HepG2 (cell line): ENCODE measurements at regions not wholly inside any gene's neighbourhood (a gene's known extent, or its start where the extent isn't known, plus 50 kb on each side); places are given as distances from the start of the nearest gene placed in this dataset.

ENCODE experiments used
- ATAC-seq: fragments of 200-7000 bp; cut with Tn5 transposase; 3 replicates; pipeline ENCODE4 v1.9.1; 2020; ENCODE audit warnings: mild to moderate bottlenecking, moderate library complexity
- BruUV-seq: library from RNA; stranded (reverse); fragments of 400-500 nt; replicated peaks from 2 replicates; lab custom pipeline; 2021; lab: Mats Ljungman, UMichigan
- CTCF ChIA-PET: fragments of 300-600 bp; formaldehyde crosslinking; extraction: SDS; loops from one replicate; lab custom pipeline; 2021; ENCODE audit warnings: low total read pairs, inconsistent platforms, low intra/inter-chr PET ratio; lab: Yijun Ruan, JAX
- POLR2A ChIA-PET: fragments of 350-600 bp; sonication (Branson Sonifier 250); formaldehyde crosslinking; loops from one replicate; lab custom pipeline; 2020; ENCODE audit warnings: antibody characterized with exemption, inconsistent platforms; lab: Yijun Ruan, JAX
- DNase-seq: peaks from one replicate; pipeline ENCODE4 v3.0.0-alpha.2; 2015; ENCODE audit warnings: low spot score
- FAIRE-seq: peaks from 3 replicates; lab custom pipeline; 2011; peaks lifted over from hg19 to GRCh38; lab: Jason Lieb, UNC
- H2AFZ ChIP-seq: one replicate; pipeline ENCODE4 v1.6.1; 2011; ENCODE audit warnings: low read length, inconsistent platforms
- H3K27ac ChIP-seq: fragments of 300-600 bp; 3 replicates; pipeline ENCODE4 v1.8.0; 2011; ENCODE audit warnings: mixed run types, mild to moderate bottlenecking, mixed read lengths, low read length, inconsistent platforms; ENCODE audit not compliant: insufficient read depth; ENCODE audit errors: extremely low read length
- H3K27me3 ChIP-seq, 2 experiments: fragments of 200-600 bp in 1 of 2; 2 replicates in 1 of 2; 3 replicates in 1 of 2; pipeline versions ENCODE4 v1.6.0 to v1.8.0; 2011; ENCODE audit warnings: low read length in 2 of 2, mild to moderate bottlenecking in 2 of 2, moderate library complexity in 2 of 2, inconsistent platforms in 1 of 2; ENCODE audit not compliant: insufficient read depth in 2 of 2, control insufficient read depth in 1 of 2
- H3K36me3 ChIP-seq, 2 experiments: fragments of 200-600 bp in 1 of 2; replicated peaks in 1 of 2; 2 replicates in 1 of 2; 3 replicates in 1 of 2; pipeline versions ENCODE4 v1.5.1 to v1.8.0; 2011; ENCODE audit warnings: low read length in 2 of 2, inconsistent platforms in 1 of 2; ENCODE audit not compliant: insufficient read depth in 2 of 2, control insufficient read depth in 1 of 2
- H3K4me1 ChIP-seq: 2 replicates; pipeline ENCODE4 v1.5.1; 2012; ENCODE audit warnings: low read length, inconsistent platforms; ENCODE audit not compliant: insufficient read depth
- H3K4me2 ChIP-seq: 2 replicates; pipeline ENCODE4 v1.6.0; 2011; ENCODE audit warnings: low read depth, low read length, inconsistent platforms
- H3K4me3 ChIP-seq, 3 experiments: fragments of 200-600 bp in 1 of 3; sonication (generic), shearing (Covaris generic) in 1 of 3; replicated peaks in 1 of 3; 2 replicates each; pipeline ENCODE4 v1.5.1; 2011 to 2016; ENCODE audit warnings: low read length in 3 of 3, inconsistent platforms in 2 of 3, low read depth in 2 of 3, mild to moderate bottlenecking in 2 of 3, control low read depth in 1 of 3, mixed read lengths in 1 of 3; ENCODE audit not compliant: insufficient read depth in 1 of 3
- H3K79me2 ChIP-seq: one replicate; pipeline ENCODE4 v1.6.1; 2011; ENCODE audit warnings: low read length, inconsistent platforms; ENCODE audit not compliant: insufficient read depth
- H3K9ac ChIP-seq: 2 replicates; pipeline ENCODE4 v1.6.0; 2011; ENCODE audit warnings: mild to moderate bottlenecking, low read depth, low read length, inconsistent platforms; ENCODE audit not compliant: insufficient read depth
- H3K9me3 ChIP-seq: 2 replicates; pipeline ENCODE4 v1.5.1; 2012; ENCODE audit warnings: mild to moderate bottlenecking, low read length
- H4K20me1 ChIP-seq: 2 replicates; pipeline ENCODE4 v1.6.0; 2011; ENCODE audit warnings: inconsistent platforms, mild to moderate bottlenecking, low read length, moderate library complexity; ENCODE audit not compliant: insufficient read depth
- ARHGAP35 ChIP-seq: sonication (generic); formaldehyde crosslinking; IDR thresholded peaks from 2 replicates; pipeline ENCODE4 v1.9.0; 2022; ENCODE audit warnings: mild to moderate bottlenecking, inconsistent platforms, moderate library complexity, missing genetic modification reagents, borderline replicate concordance
- MTF1 ChIP-seq: sonication (generic); formaldehyde crosslinking; IDR thresholded peaks from 2 replicates; pipeline ENCODE4 v1.5.0; 2020; ENCODE audit warnings: missing genetic modification reagents
- NRL ChIP-seq: sonication (generic); formaldehyde crosslinking; IDR thresholded peaks from 2 replicates; pipeline ENCODE4 v1.5.0; 2020; ENCODE audit warnings: missing genetic modification reagents, mild to moderate bottlenecking, moderate library complexity, borderline replicate concordance
- SAFB2 ChIP-seq: sonication (generic); formaldehyde crosslinking; IDR thresholded peaks from 2 replicates; pipeline ENCODE4 v1.5.1; 2020; ENCODE audit warnings: missing genetic modification reagents, low read depth, mild to moderate bottlenecking, borderline replicate concordance
- THAP11 ChIP-seq: IDR thresholded peaks from 2 replicates; pipeline ENCODE4 v1.6.1; 2016; ENCODE audit warnings: missing biosample characterization, missing genetic modification reagents
- ZNF20 ChIP-seq: sonication (generic); formaldehyde crosslinking; IDR thresholded peaks from 2 replicates; pipeline ENCODE4 v1.4.0; 2020; ENCODE audit warnings: mild to moderate bottlenecking, moderate library complexity, missing genetic modification reagents
- ZNF382 ChIP-seq: sonication (generic); formaldehyde crosslinking; IDR thresholded peaks from 2 replicates; pipeline ENCODE4 v1.5.0; 2020; ENCODE audit warnings: missing genetic modification reagents, mild to moderate bottlenecking, borderline replicate concordance
- WGBS: methylation state at CpG from one replicate; pipeline ENCODE4 v1.1.6; 2017; ENCODE audit warnings: low lambda C conversion rate; 5-methylcytosine and 5-hydroxymethylcytosine counted together
- in situ Hi-C: cut with HindIII; loops from 2 replicates; pipeline ENCODE4 v1.10.0; 2017; ENCODE audit warnings: low pct_unique_long_range_greater_than_20kb; ENCODE audit not compliant: extremely low pct_ligation_motif_present
- intact Hi-C: fragments of 100-400 bp; cut with micrococcal nuclease; formaldehyde crosslinking; loops from one replicate; pipeline ENCODE4 v1.10.0; 2022; ENCODE audit not compliant: unreplicated experiment
- TF ChIP-seq, protein P1 (sequence below): sonication (generic); formaldehyde crosslinking; IDR thresholded peaks from 2 replicates; pipeline ENCODE4 v1.4.0; 2020; ENCODE audit warnings: missing genetic modification reagents
- TF ChIP-seq, protein P2 (sequence below): sonication (generic); formaldehyde crosslinking; IDR thresholded peaks from 2 replicates; pipeline ENCODE4 v1.8.0; 2023; ENCODE audit warnings: mild to moderate bottlenecking, missing genetic modification reagents
- TF ChIP-seq, protein P3 (sequence below): IDR thresholded peaks from 2 replicates; pipeline ENCODE4 v1.6.1; 2016; ENCODE audit warnings: low read depth, missing genetic modification reagents, missing compliant biosample characterization

DNA sequence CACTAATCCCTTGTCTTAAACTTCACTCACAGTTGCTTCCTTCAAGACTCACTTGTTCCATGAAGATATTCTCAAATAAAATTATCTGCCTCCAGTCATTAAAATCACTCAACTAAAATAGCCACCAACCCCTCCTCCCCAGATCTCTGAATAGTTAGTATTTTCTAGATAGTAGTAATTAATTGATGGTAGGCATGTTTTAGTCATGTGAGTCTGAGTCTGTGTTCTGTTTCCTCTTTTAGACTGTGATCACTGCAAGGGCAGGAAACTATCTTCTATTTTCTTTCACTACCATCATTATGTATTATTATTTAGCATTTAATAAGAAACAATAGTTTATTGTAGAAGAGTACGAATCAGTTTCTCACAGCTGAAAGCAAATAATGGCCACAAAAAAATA lies 1080.5 kb downstream of the IGSF11 start:
- POLR2A ChIA-PET: no interaction called here
- TF ChIP-seq ZNF382 (CRISPR knock-in tag) (no peak), NRL (CRISPR knock-in tag) (no peak), THAP11 (no peak), MTF1 (CRISPR knock-in tag) (no peak), ZNF20 (CRISPR knock-in tag) (no peak), ARHGAP35 (no peak), SAFB2 (CRISPR knock-in tag) (no peak)
- TF ChIP-seq, protein P1, sequence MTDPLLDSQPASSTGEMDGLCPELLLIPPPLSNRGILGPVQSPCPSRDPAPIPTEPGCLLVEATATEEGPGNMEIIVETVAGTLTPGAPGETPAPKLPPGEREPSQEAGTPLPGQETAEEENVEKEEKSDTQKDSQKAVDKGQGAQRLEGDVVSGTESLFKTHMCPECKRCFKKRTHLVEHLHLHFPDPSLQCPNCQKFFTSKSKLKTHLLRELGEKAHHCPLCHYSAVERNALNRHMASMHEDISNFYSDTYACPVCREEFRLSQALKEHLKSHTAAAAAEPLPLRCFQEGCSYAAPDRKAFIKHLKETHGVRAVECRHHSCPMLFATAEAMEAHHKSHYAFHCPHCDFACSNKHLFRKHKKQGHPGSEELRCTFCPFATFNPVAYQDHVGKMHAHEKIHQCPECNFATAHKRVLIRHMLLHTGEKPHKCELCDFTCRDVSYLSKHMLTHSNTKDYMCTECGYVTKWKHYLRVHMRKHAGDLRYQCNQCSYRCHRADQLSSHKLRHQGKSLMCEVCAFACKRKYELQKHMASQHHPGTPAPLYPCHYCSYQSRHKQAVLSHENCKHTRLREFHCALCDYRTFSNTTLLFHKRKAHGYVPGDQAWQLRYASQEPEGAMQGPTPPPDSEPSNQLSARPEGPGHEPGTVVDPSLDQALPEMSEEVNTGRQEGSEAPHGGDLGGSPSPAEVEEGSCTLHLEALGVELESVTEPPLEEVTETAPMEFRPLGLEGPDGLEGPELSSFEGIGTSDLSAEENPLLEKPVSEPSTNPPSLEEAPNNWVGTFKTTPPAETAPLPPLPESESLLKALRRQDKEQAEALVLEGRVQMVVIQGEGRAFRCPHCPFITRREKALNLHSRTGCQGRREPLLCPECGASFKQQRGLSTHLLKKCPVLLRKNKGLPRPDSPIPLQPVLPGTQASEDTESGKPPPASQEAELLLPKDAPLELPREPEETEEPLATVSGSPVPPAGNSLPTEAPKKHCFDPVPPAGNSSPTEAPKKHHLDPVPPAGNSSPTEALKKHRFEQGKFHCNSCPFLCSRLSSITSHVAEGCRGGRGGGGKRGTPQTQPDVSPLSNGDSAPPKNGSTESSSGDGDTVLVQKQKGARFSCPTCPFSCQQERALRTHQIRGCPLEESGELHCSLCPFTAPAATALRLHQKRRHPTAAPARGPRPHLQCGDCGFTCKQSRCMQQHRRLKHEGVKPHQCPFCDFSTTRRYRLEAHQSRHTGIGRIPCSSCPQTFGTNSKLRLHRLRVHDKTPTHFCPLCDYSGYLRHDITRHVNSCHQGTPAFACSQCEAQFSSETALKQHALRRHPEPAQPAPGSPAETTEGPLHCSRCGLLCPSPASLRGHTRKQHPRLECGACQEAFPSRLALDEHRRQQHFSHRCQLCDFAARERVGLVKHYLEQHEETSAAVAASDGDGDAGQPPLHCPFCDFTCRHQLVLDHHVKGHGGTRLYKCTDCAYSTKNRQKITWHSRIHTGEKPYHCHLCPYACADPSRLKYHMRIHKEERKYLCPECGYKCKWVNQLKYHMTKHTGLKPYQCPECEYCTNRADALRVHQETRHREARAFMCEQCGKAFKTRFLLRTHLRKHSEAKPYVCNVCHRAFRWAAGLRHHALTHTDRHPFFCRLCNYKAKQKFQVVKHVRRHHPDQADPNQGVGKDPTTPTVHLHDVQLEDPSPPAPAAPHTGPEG: no peak
- TF ChIP-seq, protein P2, sequence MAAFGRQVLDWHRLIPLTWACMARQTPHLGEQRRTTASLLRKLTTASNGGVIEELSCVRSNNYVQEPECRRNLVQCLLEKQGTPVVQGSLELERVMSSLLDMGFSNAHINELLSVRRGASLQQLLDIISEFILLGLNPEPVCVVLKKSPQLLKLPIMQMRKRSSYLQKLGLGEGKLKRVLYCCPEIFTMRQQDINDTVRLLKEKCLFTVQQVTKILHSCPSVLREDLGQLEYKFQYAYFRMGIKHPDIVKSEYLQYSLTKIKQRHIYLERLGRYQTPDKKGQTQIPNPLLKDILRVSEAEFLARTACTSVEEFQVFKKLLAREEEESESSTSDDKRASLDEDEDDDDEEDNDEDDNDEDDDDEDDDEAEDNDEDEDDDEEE (CRISPR knock-in tag): no peak
- TF ChIP-seq, protein P3, sequence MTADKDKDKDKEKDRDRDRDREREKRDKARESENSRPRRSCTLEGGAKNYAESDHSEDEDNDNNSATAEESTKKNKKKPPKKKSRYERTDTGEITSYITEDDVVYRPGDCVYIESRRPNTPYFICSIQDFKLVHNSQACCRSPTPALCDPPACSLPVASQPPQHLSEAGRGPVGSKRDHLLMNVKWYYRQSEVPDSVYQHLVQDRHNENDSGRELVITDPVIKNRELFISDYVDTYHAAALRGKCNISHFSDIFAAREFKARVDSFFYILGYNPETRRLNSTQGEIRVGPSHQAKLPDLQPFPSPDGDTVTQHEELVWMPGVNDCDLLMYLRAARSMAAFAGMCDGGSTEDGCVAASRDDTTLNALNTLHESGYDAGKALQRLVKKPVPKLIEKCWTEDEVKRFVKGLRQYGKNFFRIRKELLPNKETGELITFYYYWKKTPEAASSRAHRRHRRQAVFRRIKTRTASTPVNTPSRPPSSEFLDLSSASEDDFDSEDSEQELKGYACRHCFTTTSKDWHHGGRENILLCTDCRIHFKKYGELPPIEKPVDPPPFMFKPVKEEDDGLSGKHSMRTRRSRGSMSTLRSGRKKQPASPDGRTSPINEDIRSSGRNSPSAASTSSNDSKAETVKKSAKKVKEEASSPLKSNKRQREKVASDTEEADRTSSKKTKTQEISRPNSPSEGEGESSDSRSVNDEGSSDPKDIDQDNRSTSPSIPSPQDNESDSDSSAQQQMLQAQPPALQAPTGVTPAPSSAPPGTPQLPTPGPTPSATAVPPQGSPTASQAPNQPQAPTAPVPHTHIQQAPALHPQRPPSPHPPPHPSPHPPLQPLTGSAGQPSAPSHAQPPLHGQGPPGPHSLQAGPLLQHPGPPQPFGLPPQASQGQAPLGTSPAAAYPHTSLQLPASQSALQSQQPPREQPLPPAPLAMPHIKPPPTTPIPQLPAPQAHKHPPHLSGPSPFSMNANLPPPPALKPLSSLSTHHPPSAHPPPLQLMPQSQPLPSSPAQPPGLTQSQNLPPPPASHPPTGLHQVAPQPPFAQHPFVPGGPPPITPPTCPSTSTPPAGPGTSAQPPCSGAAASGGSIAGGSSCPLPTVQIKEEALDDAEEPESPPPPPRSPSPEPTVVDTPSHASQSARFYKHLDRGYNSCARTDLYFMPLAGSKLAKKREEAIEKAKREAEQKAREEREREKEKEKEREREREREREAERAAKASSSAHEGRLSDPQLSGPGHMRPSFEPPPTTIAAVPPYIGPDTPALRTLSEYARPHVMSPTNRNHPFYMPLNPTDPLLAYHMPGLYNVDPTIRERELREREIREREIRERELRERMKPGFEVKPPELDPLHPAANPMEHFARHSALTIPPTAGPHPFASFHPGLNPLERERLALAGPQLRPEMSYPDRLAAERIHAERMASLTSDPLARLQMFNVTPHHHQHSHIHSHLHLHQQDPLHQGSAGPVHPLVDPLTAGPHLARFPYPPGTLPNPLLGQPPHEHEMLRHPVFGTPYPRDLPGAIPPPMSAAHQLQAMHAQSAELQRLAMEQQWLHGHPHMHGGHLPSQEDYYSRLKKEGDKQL (CRISPR knock-in tag): no peak

More for the DNA sequence above, 1080.5 kb downstream of the IGSF11 start:
- Histone ChIP-seq H3K4me1 (no peaks in the 10 kb centered on the region), H3K27ac (no peak overlapping the region), H2AFZ (no peak overlapping the region), H3K27me3 (no peaks in the 10 kb centered on the region), H3K79me2 (no peaks in the 10 kb centered on the region), H3K4me3 (no peak overlapping the region), H3K4me2 (no peak overlapping the region), H3K36me3 (no peaks in the 10 kb centered on the region), H4K20me1 (no peaks in the 10 kb centered on the region; the same call in 1 of the 2 replicates), H3K9me3 (no peaks in the 10 kb centered on the region; the same call in 1 of the 2 replicates), H3K9ac (no peak overlapping the region)
- FAIRE-seq (no peak), ATAC-seq (no peak), DNase-seq (no peak)
- in situ Hi-C loops (no loop called here), intact Hi-C loops (no loop called here)
- CTCF ChIA-PET: no interaction called here
- no TSS peak for BruUV-seq
- WGBS: 7% methylated on average over 1 of the region's 1 CpG
